Neural progenitor cell (in vitro differentiated cells): ENCODE measurements at regions not wholly inside any gene's neighbourhood (a gene's known extent, or its start where the extent isn't known, plus 50 kb on each side); places are given as distances from the start of the nearest gene placed in this dataset.

ENCODE experiments used
- EZH2 ChIP-seq: fragments of 200-600 bp; sonication (generic); IDR thresholded peaks from 2 replicates; pipeline ENCODE4 v1.6.1; 2017; ENCODE audit warnings: antibody characterized with exemption, mild to moderate bottlenecking, moderate library complexity
- TF ChIP-seq, protein P1 (sequence below): fragments of 200-600 bp; sonication (generic); IDR thresholded peaks from 2 replicates; pipeline ENCODE4 v1.5.1; 2017; ENCODE audit warnings: antibody characterized with exemption, mild to moderate bottlenecking

- TF ChIP-seq, protein P1, sequence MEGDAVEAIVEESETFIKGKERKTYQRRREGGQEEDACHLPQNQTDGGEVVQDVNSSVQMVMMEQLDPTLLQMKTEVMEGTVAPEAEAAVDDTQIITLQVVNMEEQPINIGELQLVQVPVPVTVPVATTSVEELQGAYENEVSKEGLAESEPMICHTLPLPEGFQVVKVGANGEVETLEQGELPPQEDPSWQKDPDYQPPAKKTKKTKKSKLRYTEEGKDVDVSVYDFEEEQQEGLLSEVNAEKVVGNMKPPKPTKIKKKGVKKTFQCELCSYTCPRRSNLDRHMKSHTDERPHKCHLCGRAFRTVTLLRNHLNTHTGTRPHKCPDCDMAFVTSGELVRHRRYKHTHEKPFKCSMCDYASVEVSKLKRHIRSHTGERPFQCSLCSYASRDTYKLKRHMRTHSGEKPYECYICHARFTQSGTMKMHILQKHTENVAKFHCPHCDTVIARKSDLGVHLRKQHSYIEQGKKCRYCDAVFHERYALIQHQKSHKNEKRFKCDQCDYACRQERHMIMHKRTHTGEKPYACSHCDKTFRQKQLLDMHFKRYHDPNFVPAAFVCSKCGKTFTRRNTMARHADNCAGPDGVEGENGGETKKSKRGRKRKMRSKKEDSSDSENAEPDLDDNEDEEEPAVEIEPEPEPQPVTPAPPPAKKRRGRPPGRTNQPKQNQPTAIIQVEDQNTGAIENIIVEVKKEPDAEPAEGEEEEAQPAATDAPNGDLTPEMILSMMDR = no peak
- TF ChIP-seq EZH2 = no peak
Observed at GRCh38 chr6:1545654-1546053, 64.1 kb upstream of the FOXC1 start.
